ENCODE measurements at regions not wholly inside any gene's neighbourhood (a gene's known extent, or its start where the extent isn't known, plus 50 kb on each side); places are given as distances from the start of the nearest gene placed in this dataset.

DNA sequence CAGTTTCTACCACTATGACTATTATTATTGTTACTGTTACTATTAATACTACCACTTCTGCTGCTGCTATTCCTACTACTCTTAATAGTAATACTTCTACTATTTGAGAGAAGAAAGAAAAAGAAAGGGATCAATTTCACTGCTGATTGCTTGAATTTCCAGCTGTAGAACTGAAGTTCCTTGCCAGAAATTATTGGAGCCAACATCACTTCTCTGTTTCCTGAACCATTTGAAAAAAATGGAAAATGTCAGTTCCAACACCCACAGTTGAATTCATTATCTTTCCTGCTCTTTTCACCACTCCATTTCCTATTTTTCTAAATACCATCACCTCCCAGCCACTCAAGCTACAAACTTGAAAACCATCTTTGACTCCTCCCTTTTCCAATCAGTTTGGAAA, 54.1 kb upstream of the PIK3C2G start:
- CTCF ChIA-PET, result no interaction called here
- DNase-seq (ENCODE audit: low spot score), result no peak
- POLR2A ChIA-PET (ENCODE audit: low non-redundant PET), result no interaction called here
- TF ChIP-seq, protein P1, sequence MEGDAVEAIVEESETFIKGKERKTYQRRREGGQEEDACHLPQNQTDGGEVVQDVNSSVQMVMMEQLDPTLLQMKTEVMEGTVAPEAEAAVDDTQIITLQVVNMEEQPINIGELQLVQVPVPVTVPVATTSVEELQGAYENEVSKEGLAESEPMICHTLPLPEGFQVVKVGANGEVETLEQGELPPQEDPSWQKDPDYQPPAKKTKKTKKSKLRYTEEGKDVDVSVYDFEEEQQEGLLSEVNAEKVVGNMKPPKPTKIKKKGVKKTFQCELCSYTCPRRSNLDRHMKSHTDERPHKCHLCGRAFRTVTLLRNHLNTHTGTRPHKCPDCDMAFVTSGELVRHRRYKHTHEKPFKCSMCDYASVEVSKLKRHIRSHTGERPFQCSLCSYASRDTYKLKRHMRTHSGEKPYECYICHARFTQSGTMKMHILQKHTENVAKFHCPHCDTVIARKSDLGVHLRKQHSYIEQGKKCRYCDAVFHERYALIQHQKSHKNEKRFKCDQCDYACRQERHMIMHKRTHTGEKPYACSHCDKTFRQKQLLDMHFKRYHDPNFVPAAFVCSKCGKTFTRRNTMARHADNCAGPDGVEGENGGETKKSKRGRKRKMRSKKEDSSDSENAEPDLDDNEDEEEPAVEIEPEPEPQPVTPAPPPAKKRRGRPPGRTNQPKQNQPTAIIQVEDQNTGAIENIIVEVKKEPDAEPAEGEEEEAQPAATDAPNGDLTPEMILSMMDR (conservative IDR thresholded peaks at IDR 0.05; ENCODE audit: low read depth), result no peak
- H3K27ac ChIP-seq, result no peak overlapping the region

DNA sequence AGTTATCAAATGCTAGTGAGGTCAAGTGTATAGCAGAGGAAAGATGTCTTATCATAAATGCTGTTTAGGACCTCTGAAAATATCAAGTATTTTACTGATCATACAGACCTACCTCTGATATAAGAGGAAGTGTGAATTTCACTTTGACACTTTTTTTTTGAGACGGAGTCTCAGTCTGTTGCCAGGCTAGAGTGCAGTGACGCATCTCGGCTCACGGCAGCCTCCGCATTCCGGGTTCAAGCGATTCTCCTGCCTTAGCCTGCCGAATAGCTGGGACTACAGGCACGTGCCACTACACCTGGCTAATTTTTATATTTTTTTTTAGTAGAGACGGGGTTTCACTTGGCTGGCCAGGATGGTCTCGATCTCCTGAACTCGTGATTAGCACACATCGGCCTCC, 55.1 kb upstream of the PIK3C2G start:
- ChIA-PET POLR2A (ENCODE audit: low non-redundant PET) (no interaction called here), CTCF (no interaction called here)

DNA sequence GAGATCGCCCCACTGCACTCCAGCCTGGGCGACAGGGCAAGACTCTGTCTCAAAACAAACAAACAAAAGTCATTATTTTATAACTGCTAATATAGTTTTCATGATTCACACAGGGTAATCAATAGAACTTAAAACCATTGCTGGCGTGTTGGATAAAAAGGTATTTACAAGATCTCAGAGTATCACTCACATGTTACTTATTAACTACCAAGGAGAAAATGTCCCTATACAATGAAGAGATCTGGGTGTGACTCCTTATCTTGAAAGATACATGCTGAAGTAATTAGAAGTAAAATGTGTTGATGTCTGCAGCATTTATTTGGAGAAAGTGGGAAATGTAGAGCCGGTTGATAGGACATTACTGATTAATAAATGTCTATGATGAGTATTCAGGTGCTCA, 57.3 kb upstream of the PIK3C2G start:
- CTCF ChIA-PET, result no interaction called here
- TF ChIP-seq, protein P1 (conservative IDR thresholded peaks at IDR 0.05; ENCODE audit: low read depth), result no peak
- no peak for DNase-seq (ENCODE audit: low spot score)
- H3K27ac ChIP-seq, result no peak overlapping the region
- POLR2A ChIA-PET (ENCODE audit: low non-redundant PET), result no interaction called here

More for the DNA sequence above, 55.1 kb upstream of the PIK3C2G start:
- no peak overlapping the region for H3K27ac ChIP-seq
- TF ChIP-seq, protein P1 (conservative IDR thresholded peaks at IDR 0.05; ENCODE audit: low read depth), result no peak
- DNase-seq (ENCODE audit: low spot score), result no peak

DNA sequence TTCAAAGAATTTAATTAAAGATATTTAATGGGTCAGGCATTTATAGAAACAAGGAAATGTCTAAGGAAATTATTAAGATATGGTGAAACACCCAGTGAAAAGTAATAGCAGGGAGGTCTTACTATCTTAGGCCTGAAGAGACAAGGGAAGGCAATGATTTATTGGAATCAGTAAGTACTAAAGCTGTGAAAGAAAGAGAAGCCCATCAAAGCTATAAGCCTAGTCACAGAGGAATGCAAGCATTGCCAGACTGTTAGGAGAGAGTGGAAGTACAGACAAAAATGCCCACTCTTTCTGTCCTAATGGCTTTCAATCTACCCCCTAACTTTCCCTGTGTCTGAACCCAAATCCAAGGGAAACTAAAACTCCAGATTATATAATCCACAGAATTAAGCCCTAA, 69.2 kb upstream of the PIK3C2G start:
- DNase-seq (ENCODE audit: low spot score), result no peak
- POLR2A ChIA-PET (ENCODE audit: low non-redundant PET), result no interaction called here
- H3K27ac ChIP-seq, result no peak overlapping the region
- TF ChIP-seq, protein P1 (conservative IDR thresholded peaks at IDR 0.05; ENCODE audit: low read depth), result no peak
- CTCF ChIA-PET, result no interaction called here

GRCh38 chr12:18183141-18183540, 78.2 kb upstream of the PIK3C2G start:
- TF ChIP-seq, protein P1 (conservative IDR thresholded peaks at IDR 0.05; ENCODE audit: low read depth), result no peak
- POLR2A ChIA-PET (ENCODE audit: low non-redundant PET), result no interaction called here

DNA sequence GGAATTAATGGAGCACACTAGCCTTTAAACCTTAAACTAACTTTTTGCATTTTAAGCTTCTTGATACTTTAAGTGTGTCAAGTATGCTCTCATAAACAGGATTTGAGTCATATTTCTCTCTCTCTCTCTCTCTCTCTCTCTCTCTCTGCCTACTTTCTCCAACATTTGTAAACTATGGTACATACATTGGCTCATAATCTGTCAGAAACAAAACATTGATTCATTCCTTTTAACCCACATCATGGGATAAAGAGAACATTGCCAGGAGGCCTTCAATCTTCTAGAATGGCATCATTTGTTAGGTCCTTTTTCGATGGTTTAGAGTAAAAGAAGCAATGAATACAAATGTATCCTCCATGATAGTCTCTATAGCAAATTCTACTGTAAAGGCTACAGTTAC, 81.6 kb upstream of the RERGL start:
- POLR2A ChIA-PET (ENCODE audit: low non-redundant PET), result interaction anchor here (0.6 kb wide), 1 partner anchor 50 kb away, joined by 4 read pairs; no protein-coding TSS in a partner anchor
- H3K27ac ChIP-seq, result no peak overlapping the region
- CTCF ChIA-PET, result no interaction called here
- TF ChIP-seq, protein P1 (conservative IDR thresholded peaks at IDR 0.05; ENCODE audit: low read depth), result no peak
- DNase-seq (ENCODE audit: low spot score), result no peak

More at GRCh38 chr12:18183141-18183540, 78.2 kb upstream of the PIK3C2G start:
- no peak for DNase-seq (ENCODE audit: low spot score)
- CTCF ChIA-PET, result no interaction called here
- no peak overlapping the region for H3K27ac ChIP-seq

DNA sequence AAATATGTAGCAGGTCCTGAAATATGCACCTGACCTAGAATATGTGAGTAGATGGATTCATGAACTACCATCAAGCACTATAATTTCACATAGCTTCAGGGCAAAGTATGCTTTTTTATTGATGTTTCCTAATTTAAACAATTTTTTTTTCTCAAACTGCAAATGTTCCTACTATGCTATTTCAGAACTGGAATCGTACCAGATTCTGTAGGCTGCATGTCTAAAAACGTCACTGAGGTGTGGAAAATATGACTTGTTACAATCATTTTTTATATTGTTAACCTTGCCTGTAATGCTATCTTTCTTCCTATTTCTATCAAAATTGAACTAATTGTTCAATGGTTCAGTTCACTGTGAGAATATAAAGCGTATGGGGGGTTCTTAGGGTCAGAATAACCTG, 78.0 kb upstream of the RERGL start:
- TF ChIP-seq, protein P1 (conservative IDR thresholded peaks at IDR 0.05; ENCODE audit: low read depth), result no peak
- ChIA-PET CTCF (no interaction called here), POLR2A (ENCODE audit: low non-redundant PET) (no interaction called here)
- H3K27ac ChIP-seq, result no peak overlapping the region
- no peak for DNase-seq (ENCODE audit: low spot score)
